ENCODE measurements at regions not wholly inside any gene's neighbourhood (a gene's known extent, or its start where the extent isn't known, plus 50 kb on each side); places are given as distances from the start of the nearest gene placed in this dataset.

- H3K4me1 ChIP-seq: peaks cover 0 to 3% (median 0%) of the 10 kb centered on the region in 12 donors
- H3K27me3 ChIP-seq: no peaks in the 10 kb centered on the region
- TF ChIP-seq CTCF (IDR thresholded peaks at IDR 0.05): no peak
- no peak for TF ChIP-seq POLR2A (IDR thresholded peaks at IDR 0.05)
- ATAC-seq (no peak), DNase-seq (no peak)
- peaks cover 0 to 10% (median 0%) of the 10 kb centered on the region in 12 donors for H3K9me3 ChIP-seq
- no peaks in the 10 kb centered on the region for H3K36me3 ChIP-seq
- no peak overlapping the region for H3K4me3 ChIP-seq
- H3K27ac ChIP-seq: no peak overlapping the region
- 83 to 87% (median 86%) methylated on average over 11 of the region's 11 CpGs for WGBS, 4 donors
- intact Hi-C loops (cut with DNase I): no loop called here
Observed at GRCh38 chr4:152015597-152016302, 254.9 kb upstream of the GATB start.

- H3K9me3 ChIP-seq: peaks cover 0 to 10% (median 0%) of the 10 kb centered on the region in 12 donors
- no peak overlapping the region for H3K4me3 ChIP-seq
- DNase-seq: no peak
- H3K4me1 ChIP-seq: peaks cover 0 to 14% (median 3%) of the 10 kb centered on the region in 12 donors
- no peaks in the 10 kb centered on the region for H3K27me3 ChIP-seq
- no peak overlapping the region for H3K27ac ChIP-seq
- intact Hi-C loops (cut with DNase I): no loop called here
- 56 to 58% (median 57%) methylated on average over 3 of the region's 3 CpGs for WGBS, 4 donors
- H3K36me3 ChIP-seq: no peaks in the 10 kb centered on the region
- no peak for TF ChIP-seq POLR2A (IDR thresholded peaks at IDR 0.05)
- TF ChIP-seq CTCF (IDR thresholded peaks at IDR 0.05): no peak
- ATAC-seq: no peak
Observed at GRCh38 chr4:152014280-152014679, 253.5 kb upstream of the GATB start.

GRCh38 chr4:152011469-152011868 is 250.7 kb upstream of the GATB start:
- H3K36me3 ChIP-seq: no peaks in the 10 kb centered on the region
- H3K27ac ChIP-seq: no peak overlapping the region
- intact Hi-C loops (cut with DNase I): no loop called here
- no peaks in the 10 kb centered on the region for H3K27me3 ChIP-seq
- peaks cover 0 to 10% (median 0%) of the 10 kb centered on the region in 12 donors for H3K9me3 ChIP-seq
- DNase-seq (no peak), ATAC-seq (no peak)
- no peak overlapping the region for H3K4me3 ChIP-seq
- H3K4me1 ChIP-seq: peaks cover 0 to 15% (median 3%) of the 10 kb centered on the region in 12 donors
- WGBS, 4 donors: 68 to 85% (median 74%) methylated on average over 7 of the region's 7 CpGs
- TF ChIP-seq CTCF (IDR thresholded peaks at IDR 0.05): no peak
- no peak for TF ChIP-seq POLR2A (IDR thresholded peaks at IDR 0.05)

- H3K27ac ChIP-seq: no peak overlapping the region
- no peak for ATAC-seq
- H3K27me3 ChIP-seq: no peaks in the 10 kb centered on the region
- WGBS, 4 donors: 58 to 67% (median 62%) methylated on average over 2 of the region's 2 CpGs
- no peaks in the 10 kb centered on the region for H3K36me3 ChIP-seq
- no peak for TF ChIP-seq POLR2A (IDR thresholded peaks at IDR 0.05)
- no peak for TF ChIP-seq CTCF (IDR thresholded peaks at IDR 0.05)
- H3K4me1 ChIP-seq: peaks cover 0 to 15% (median 3%) of the 10 kb centered on the region in 12 donors
- intact Hi-C loops (cut with DNase I): no loop called here
- H3K9me3 ChIP-seq: peaks cover 0 to 10% (median 0%) of the 10 kb centered on the region in 12 donors
- DNase-seq: no peak
- no peak overlapping the region for H3K4me3 ChIP-seq
Observed at GRCh38 chr4:152010710-152011079, 249.9 kb upstream of the GATB start.
